LNCaP clone FGC (cell line): ENCODE measurements at regions not wholly inside any gene's neighbourhood (a gene's known extent, or its start where the extent isn't known, plus 50 kb on each side); places are given as distances from the start of the nearest gene placed in this dataset.

Experiments used
- DNase-seq: peaks from one replicate; pipeline ENCODE4 v3.0.0-alpha.2; 2011; ENCODE audit warnings: low read depth
- H3K4me3 ChIP-seq: 2 replicates; pipeline ENCODE4 v1.5.1; 2011; ENCODE audit warnings: mild to moderate bottlenecking, low read depth, low read length, control low read depth
- CTCF ChIP-seq: IDR thresholded peaks from 2 replicates; pipeline ENCODE4 v1.5.1; 2012; ENCODE audit warnings: mild to moderate bottlenecking; ENCODE audit not compliant: control insufficient read depth, insufficient read depth; ENCODE audit errors: extremely low read depth

GRCh38 chr20:40843251-40843650 lies 154.2 kb upstream of the MAFB start:
- no peak for TF ChIP-seq CTCF
- no peak for DNase-seq
- no peak overlapping the region for H3K4me3 ChIP-seq

- DNase-seq: no peak
- no peak overlapping the region for H3K4me3 ChIP-seq
- TF ChIP-seq CTCF: no peak
Observed at GRCh38 chr20:40844332-40844731, 155.3 kb upstream of the MAFB start.

GRCh38 chr20:40848096-40848495 lies 159.1 kb upstream of the MAFB start:
- no peak for DNase-seq
- H3K4me3 ChIP-seq: no peak overlapping the region
- no peak for TF ChIP-seq CTCF

GRCh38 chr20:40848526-40848925 lies 159.5 kb upstream of the MAFB start:
- TF ChIP-seq CTCF: no peak
- H3K4me3 ChIP-seq: no peak overlapping the region
- no peak for DNase-seq

- H3K4me3 ChIP-seq: no peak overlapping the region
- no peak for DNase-seq
- no peak for TF ChIP-seq CTCF
Observed at GRCh38 chr20:40849456-40849855, 160.4 kb upstream of the MAFB start.

GRCh38 chr20:40851051-40851450 lies 162.0 kb upstream of the MAFB start:
- no peak for TF ChIP-seq CTCF
- H3K4me3 ChIP-seq: no peak overlapping the region
- no peak for DNase-seq

GRCh38 chr20:40855269-40855668 lies 166.2 kb upstream of the MAFB start:
- no peak for TF ChIP-seq CTCF
- DNase-seq: no peak

More at GRCh38 chr20:40855269-40855668, 166.2 kb upstream of the MAFB start:
- no peak overlapping the region for H3K4me3 ChIP-seq
